Neural progenitor cell (in vitro differentiated cells): ENCODE measurements at regions not wholly inside any gene's neighbourhood (a gene's known extent, or its start where the extent isn't known, plus 50 kb on each side); places are given as distances from the start of the nearest gene placed in this dataset.

Source experiments
- CTCF ChIP-seq: fragments of 200-600 bp; sonication (generic); IDR thresholded peaks from 2 replicates; pipeline ENCODE4 v1.5.1; 2017; ENCODE audit warnings: antibody characterized with exemption, mild to moderate bottlenecking
- EZH2 ChIP-seq: fragments of 200-600 bp; sonication (generic); IDR thresholded peaks from 2 replicates; pipeline ENCODE4 v1.6.1; 2017; ENCODE audit warnings: antibody characterized with exemption, mild to moderate bottlenecking, moderate library complexity
- EZH2phosphoT487 ChIP-seq: fragments of 200-600 bp; sonication (generic); IDR thresholded peaks from 2 replicates; pipeline ENCODE4 v1.6.1; 2017; ENCODE audit warnings: antibody characterized with exemption

DNA sequence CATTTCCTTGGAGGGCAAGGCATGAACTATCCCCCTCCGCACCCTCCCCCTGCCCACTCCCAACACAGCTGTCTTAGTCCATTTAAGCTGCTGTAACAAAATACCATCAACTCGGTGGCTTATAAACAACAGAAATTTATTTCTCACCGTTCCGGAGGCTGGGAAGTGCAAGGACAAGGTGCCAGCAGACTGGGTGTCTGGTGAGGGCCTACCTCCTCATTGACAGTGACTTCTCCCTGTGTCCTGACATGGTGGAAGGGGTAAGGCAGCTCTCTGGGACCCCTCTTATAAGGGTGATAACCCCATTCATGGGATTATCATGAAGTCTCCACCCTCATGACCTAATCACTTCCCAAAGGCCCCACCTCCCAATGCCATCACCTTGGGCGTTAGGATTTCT lies 114.3 kb upstream of the MAFB start:
- no peak for TF ChIP-seq CTCF
- no peak for TF ChIP-seq EZH2
- no peak for TF ChIP-seq EZH2phosphoT487
